ENCODE measurements at regions not wholly inside any gene's neighbourhood (a gene's known extent, or its start where the extent isn't known, plus 50 kb on each side); places are given as distances from the start of the nearest gene placed in this dataset.

DNA sequence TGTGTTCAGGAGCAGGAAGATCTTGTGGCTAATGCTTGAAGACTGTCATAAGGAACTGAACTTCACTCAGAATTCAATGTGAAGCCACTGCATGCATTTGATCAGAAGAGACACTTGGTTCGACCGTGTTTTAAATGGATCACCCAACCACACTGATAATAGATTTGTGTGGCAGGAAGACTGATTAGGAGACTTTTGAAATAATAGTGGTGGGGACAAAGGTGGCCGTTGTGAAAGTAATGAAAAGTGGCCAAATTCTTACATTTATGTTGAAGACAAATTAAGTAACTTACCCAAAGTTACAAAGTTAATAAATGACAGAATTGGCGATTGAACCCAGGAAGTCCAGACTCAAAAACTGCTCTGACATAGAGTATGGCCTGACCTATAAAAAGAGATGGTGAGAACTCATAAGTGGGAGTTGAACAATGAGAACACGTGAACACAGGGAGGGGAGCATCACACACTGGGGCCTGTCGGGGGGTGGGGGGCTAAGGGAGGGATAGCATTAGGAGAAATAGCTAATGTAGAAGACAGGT lies 286.9 kb upstream of the DNAJC19 start:
- Histone ChIP-seq H4K20me1 (ENCODE audit: insufficient read depth) (no peaks in the 10 kb centered on the region), H3K9me3 (ENCODE audit: low read length) (no peaks in the 10 kb centered on the region), H3K36me3 (ENCODE audit: insufficient read depth, low read length) (no peaks in the 10 kb centered on the region), H3K79me2 (replicated peaks; ENCODE audit: insufficient read depth, low read length) (peaks cover 19% of the 10 kb centered on the region), H3K4me3 (ENCODE audit: low read length) (no peak overlapping the region), H3K27me3 (ENCODE audit: insufficient read depth, low read depth, low read length) (no peaks in the 10 kb centered on the region), H3K27ac (ENCODE audit: low read length) (no peak overlapping the region), H3F3A (ENCODE audit: insufficient read depth, low read length, poor library complexity, severe bottlenecking) (no peaks in the 10 kb centered on the region), H2AFZ (ENCODE audit: low read depth, low read length) (no peak overlapping the region), H3K9ac (ENCODE audit: low read length) (no peak overlapping the region), H3K4me2 (ENCODE audit: low read length) (no peak overlapping the region), H3K9me2 (ENCODE audit: insufficient read depth, low read length) (no peaks in the 10 kb centered on the region)
- TF ChIP-seq RAD21 (conservative IDR thresholded peaks at IDR 0.05) (no peak), POLR2AphosphoS5 (IDR thresholded peaks at IDR 0.05) (no peak), TAF1 (IDR thresholded peaks at IDR 0.05; ENCODE audit: low read depth) (no peak), MXI1 (conservative IDR thresholded peaks at IDR 0.05; ENCODE audit: poor library complexity, severe bottlenecking) (no peak), EP300 (conservative IDR thresholded peaks at IDR 0.05; ENCODE audit: poor library complexity, severe bottlenecking) (no peak), EZH2 (IDR thresholded peaks at IDR 0.05; ENCODE audit: borderline replicate concordance, insufficient read depth, low read length, poor library complexity, severe bottlenecking) (no peak), SMC3 (conservative IDR thresholded peaks at IDR 0.05; ENCODE audit: poor library complexity) (no peak)
- TF ChIP-seq, protein P1, sequence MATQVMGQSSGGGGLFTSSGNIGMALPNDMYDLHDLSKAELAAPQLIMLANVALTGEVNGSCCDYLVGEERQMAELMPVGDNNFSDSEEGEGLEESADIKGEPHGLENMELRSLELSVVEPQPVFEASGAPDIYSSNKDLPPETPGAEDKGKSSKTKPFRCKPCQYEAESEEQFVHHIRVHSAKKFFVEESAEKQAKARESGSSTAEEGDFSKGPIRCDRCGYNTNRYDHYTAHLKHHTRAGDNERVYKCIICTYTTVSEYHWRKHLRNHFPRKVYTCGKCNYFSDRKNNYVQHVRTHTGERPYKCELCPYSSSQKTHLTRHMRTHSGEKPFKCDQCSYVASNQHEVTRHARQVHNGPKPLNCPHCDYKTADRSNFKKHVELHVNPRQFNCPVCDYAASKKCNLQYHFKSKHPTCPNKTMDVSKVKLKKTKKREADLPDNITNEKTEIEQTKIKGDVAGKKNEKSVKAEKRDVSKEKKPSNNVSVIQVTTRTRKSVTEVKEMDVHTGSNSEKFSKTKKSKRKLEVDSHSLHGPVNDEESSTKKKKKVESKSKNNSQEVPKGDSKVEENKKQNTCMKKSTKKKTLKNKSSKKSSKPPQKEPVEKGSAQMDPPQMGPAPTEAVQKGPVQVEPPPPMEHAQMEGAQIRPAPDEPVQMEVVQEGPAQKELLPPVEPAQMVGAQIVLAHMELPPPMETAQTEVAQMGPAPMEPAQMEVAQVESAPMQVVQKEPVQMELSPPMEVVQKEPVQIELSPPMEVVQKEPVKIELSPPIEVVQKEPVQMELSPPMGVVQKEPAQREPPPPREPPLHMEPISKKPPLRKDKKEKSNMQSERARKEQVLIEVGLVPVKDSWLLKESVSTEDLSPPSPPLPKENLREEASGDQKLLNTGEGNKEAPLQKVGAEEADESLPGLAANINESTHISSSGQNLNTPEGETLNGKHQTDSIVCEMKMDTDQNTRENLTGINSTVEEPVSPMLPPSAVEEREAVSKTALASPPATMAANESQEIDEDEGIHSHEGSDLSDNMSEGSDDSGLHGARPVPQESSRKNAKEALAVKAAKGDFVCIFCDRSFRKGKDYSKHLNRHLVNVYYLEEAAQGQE (IDR thresholded peaks at IDR 0.05; ENCODE audit: borderline replicate concordance) = no peak
- TF ChIP-seq, protein P2, sequence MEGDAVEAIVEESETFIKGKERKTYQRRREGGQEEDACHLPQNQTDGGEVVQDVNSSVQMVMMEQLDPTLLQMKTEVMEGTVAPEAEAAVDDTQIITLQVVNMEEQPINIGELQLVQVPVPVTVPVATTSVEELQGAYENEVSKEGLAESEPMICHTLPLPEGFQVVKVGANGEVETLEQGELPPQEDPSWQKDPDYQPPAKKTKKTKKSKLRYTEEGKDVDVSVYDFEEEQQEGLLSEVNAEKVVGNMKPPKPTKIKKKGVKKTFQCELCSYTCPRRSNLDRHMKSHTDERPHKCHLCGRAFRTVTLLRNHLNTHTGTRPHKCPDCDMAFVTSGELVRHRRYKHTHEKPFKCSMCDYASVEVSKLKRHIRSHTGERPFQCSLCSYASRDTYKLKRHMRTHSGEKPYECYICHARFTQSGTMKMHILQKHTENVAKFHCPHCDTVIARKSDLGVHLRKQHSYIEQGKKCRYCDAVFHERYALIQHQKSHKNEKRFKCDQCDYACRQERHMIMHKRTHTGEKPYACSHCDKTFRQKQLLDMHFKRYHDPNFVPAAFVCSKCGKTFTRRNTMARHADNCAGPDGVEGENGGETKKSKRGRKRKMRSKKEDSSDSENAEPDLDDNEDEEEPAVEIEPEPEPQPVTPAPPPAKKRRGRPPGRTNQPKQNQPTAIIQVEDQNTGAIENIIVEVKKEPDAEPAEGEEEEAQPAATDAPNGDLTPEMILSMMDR (IDR thresholded peaks at IDR 0.05; ENCODE audit: poor library complexity, severe bottlenecking) = no peak

DNA sequence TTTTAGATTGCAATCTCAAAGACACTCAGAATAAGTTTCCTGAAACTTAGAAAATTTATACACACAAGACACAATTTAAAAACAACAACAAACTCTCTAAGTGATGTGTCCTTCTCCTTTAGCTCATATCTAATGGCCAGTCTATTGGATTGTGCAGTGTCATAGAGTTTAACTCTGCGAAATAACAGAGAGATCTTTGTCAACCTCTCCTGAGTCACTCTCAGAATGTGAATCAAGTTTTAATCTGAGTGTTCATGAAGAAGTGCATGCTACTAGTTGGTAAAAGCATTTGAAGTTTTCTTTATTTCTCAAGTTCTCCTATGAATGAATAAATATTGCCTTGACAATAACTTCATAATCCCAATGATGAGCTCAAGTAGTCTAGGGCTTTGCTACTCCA lies 284.5 kb upstream of the DNAJC19 start:
- no peaks in the 10 kb centered on the region for H4K20me1 ChIP-seq (ENCODE audit: insufficient read depth)
- H3K9me3 ChIP-seq (ENCODE audit: low read length) = no peaks in the 10 kb centered on the region
- H3K36me3 ChIP-seq (ENCODE audit: insufficient read depth, low read length) = no peaks in the 10 kb centered on the region
- TF ChIP-seq, protein P2 (IDR thresholded peaks at IDR 0.05; ENCODE audit: poor library complexity, severe bottlenecking) = no peak
- no peak for TF ChIP-seq RAD21 (conservative IDR thresholded peaks at IDR 0.05)
- TF ChIP-seq, protein P1 (IDR thresholded peaks at IDR 0.05; ENCODE audit: borderline replicate concordance) = no peak
- no peak for TF ChIP-seq SMC3 (conservative IDR thresholded peaks at IDR 0.05; ENCODE audit: poor library complexity)
- TF ChIP-seq MXI1 (conservative IDR thresholded peaks at IDR 0.05; ENCODE audit: poor library complexity, severe bottlenecking) = no peak
- TF ChIP-seq POLR2AphosphoS5 (IDR thresholded peaks at IDR 0.05) = no peak
- no peak for TF ChIP-seq EZH2 (IDR thresholded peaks at IDR 0.05; ENCODE audit: borderline replicate concordance, insufficient read depth, low read length, poor library complexity, severe bottlenecking)
- no peak for TF ChIP-seq EP300 (conservative IDR thresholded peaks at IDR 0.05; ENCODE audit: poor library complexity, severe bottlenecking)
- TF ChIP-seq TAF1 (IDR thresholded peaks at IDR 0.05; ENCODE audit: low read depth) = no peak
- no peak overlapping the region for H2AFZ ChIP-seq (ENCODE audit: low read depth, low read length)
- no peaks in the 10 kb centered on the region for H3F3A ChIP-seq (ENCODE audit: insufficient read depth, low read length, poor library complexity, severe bottlenecking)
- H3K9me2 ChIP-seq (ENCODE audit: insufficient read depth, low read length) = no peaks in the 10 kb centered on the region
- no peak overlapping the region for H3K4me3 ChIP-seq (ENCODE audit: low read length)
- no peak overlapping the region for H3K27ac ChIP-seq (ENCODE audit: low read length)
- no peaks in the 10 kb centered on the region for H3K27me3 ChIP-seq (ENCODE audit: insufficient read depth, low read depth, low read length)
- H3K4me2 ChIP-seq (ENCODE audit: low read length) = no peak overlapping the region
- no peak overlapping the region for H3K9ac ChIP-seq (ENCODE audit: low read length)
- H3K79me2 ChIP-seq (replicated peaks; ENCODE audit: insufficient read depth, low read length) = peaks cover 23% of the 10 kb centered on the region

Data from neural cell (in vitro differentiated cells).